ACC112 (cell line): ENCODE measurements at regions not wholly inside any gene's neighbourhood (a gene's known extent, or its start where the extent isn't known, plus 50 kb on each side); places are given as distances from the start of the nearest gene placed in this dataset.
"Not testable (repeated sequence)": the region's sequence is repeated elsewhere in the genome, so short reads cannot be mapped to it uniquely, and the experiment has no call there.

Experiments
- H2AFZ ChIP-seq: fragments of 200-600 bp; sonication (generic); one replicate; pipeline ENCODE4 v1.6.0; 2017; ENCODE audit warnings: antibody characterized with exemption, low read length; ENCODE audit not compliant: unreplicated experiment
- H3K27ac ChIP-seq: fragments of 200-600 bp; sonication (generic); 2 replicates; pipeline ENCODE4 v1.5.1; 2014; ENCODE audit warnings: low read depth, mild to moderate bottlenecking, antibody characterized with exemption, low read length, moderate library complexity
- H3K27me3 ChIP-seq: fragments of 200-600 bp; sonication (generic); 2 replicates; pipeline ENCODE4 v1.6.1; 2014; ENCODE audit warnings: mild to moderate bottlenecking, antibody characterized with exemption, low read length, moderate library complexity, mixed read lengths; ENCODE audit not compliant: insufficient read depth
- H3K36me3 ChIP-seq: fragments of 200-600 bp; sonication (generic); 2 replicates; pipeline ENCODE4 v1.6.1; 2016; ENCODE audit warnings: mild to moderate bottlenecking, antibody characterized with exemption, low read length, moderate library complexity, mixed read lengths; ENCODE audit not compliant: insufficient read depth
- H3K4me1 ChIP-seq: fragments of 200-600 bp; sonication (generic); one replicate; pipeline ENCODE4 v1.6.1; 2016; ENCODE audit warnings: low read length, mixed read lengths; ENCODE audit not compliant: insufficient read depth, unreplicated experiment, control insufficient read depth
- H3K4me3 ChIP-seq: fragments of 200-600 bp; sonication (generic); 2 replicates; pipeline ENCODE4 v1.5.1; 2014; ENCODE audit warnings: mild to moderate bottlenecking, low read depth, low read length
- H3K79me2 ChIP-seq: fragments of 200-600 bp; sonication (generic); one replicate; pipeline ENCODE4 v1.6.0; 2016; ENCODE audit warnings: low read length; ENCODE audit not compliant: control insufficient read depth, unreplicated experiment, insufficient read depth

- no peaks in the 10 kb centered on the region for H3K79me2 ChIP-seq
- H2AFZ ChIP-seq, result no peak overlapping the region
- no peak overlapping the region for H3K27ac ChIP-seq
- no peaks in the 10 kb centered on the region for H3K4me1 ChIP-seq
- no peaks in the 10 kb centered on the region for H3K27me3 ChIP-seq
- H3K4me3 ChIP-seq, result no peak overlapping the region
- H3K36me3 ChIP-seq, result no peaks in the 10 kb centered on the region
Observed at GRCh38 chr9:106785200-106785599, 77.8 kb upstream of the ZNF462 start.

DNA sequence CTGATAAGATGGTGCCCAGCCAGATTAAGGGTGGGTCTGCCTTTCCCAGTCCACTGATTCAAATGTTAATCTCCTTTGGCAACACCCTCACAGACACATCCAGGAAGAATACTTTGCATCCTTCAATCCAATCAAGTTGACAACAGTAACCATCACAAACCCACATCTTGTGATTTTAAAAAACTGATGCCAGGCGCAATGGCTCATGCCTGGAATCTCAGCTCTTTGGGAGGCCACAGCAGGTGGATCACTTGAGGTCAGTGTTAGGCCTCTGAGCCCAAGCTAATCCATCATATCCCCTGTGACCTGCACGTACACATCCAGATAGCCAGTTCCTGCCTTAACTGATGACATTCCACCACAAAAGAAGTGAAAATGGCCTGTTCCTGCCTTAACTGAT, 74.9 kb upstream of the ZNF462 start:
- H3K4me1 ChIP-seq, H3K79me2 ChIP-seq, H3K36me3 ChIP-seq, H3K4me3 ChIP-seq, H2AFZ ChIP-seq, H3K27me3 ChIP-seq, H3K27ac ChIP-seq: not testable (repeated sequence)

DNA sequence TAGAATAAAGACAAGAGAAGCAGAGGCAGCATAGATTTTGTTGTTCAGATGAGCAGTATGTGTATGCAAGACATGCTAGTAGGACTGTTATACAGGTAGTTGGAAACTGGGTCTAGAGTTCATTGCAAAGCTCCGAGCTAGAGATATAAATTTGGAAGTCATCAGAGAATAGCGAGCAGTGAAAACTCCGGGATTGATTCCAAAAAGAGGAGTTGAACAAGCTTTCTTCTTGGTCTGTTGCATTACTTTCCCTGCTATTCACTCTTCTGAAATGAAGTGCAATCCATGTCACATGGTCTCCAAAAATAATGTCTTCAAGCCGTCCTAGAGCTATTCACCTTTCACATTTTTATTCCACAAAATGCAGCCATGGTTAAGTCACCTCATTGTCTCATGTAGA, 67.9 kb upstream of the ZNF462 start:
- no peaks in the 10 kb centered on the region for H3K27me3 ChIP-seq
- H3K27ac ChIP-seq, result no peak overlapping the region
- H3K4me3 ChIP-seq, result no peak overlapping the region
- no peaks in the 10 kb centered on the region for H3K79me2 ChIP-seq
- H3K4me1 ChIP-seq, result peaks cover 12% of the 10 kb centered on the region
- no peak overlapping the region for H2AFZ ChIP-seq
- no peaks in the 10 kb centered on the region for H3K36me3 ChIP-seq

- H3K4me3 ChIP-seq, result no peak overlapping the region
- no peaks in the 10 kb centered on the region for H3K36me3 ChIP-seq
- H3K27ac ChIP-seq, result no peak overlapping the region
- H3K4me1 ChIP-seq, result peaks cover 19% of the 10 kb centered on the region
- H2AFZ ChIP-seq, result no peak overlapping the region
- H3K27me3 ChIP-seq, result no peaks in the 10 kb centered on the region
- H3K79me2 ChIP-seq, result no peaks in the 10 kb centered on the region
Observed at GRCh38 chr9:106796771-106797170, 66.2 kb upstream of the ZNF462 start.

DNA sequence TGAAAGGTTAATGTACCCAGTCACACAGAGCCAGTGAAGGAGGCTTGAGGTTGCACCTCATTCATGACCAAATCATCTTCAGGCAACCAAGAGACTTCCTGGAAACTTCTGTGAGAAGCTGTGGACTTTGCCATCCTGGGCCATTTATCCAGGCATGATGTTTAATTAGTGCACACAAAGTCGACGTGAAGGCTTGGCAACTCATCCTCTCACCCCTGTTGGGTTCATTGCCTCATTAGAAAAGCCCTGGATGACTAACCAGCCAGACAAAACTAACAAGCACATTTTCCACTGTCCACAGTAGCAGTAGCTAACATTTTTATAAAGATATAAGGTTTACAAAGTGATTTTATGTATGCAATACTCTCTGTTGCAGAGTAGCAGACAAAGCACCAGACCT, 65.7 kb upstream of the ZNF462 start:
- Histone ChIP-seq H3K79me2 (no peaks in the 10 kb centered on the region), H3K4me3 (no peak overlapping the region), H3K4me1 (peaks cover 19% of the 10 kb centered on the region), H3K27ac (no peak overlapping the region), H2AFZ (no peak overlapping the region), H3K27me3 (no peaks in the 10 kb centered on the region), H3K36me3 (no peaks in the 10 kb centered on the region)

GRCh38 chr9:106798016-106798799, 64.8 kb upstream of the ZNF462 start:
- Histone ChIP-seq H3K4me1 (peaks cover 19% of the 10 kb centered on the region), H3K36me3 (no peaks in the 10 kb centered on the region), H2AFZ (no peak overlapping the region), H3K27ac (no peak overlapping the region), H3K4me3 (no peak overlapping the region), H3K79me2 (no peaks in the 10 kb centered on the region), H3K27me3 (no peaks in the 10 kb centered on the region)

- peak overlapping the region; percentile 43 for H3K27ac ChIP-seq
Observed at GRCh38 chr9:106799152-106799551, 63.8 kb upstream of the ZNF462 start.

GRCh38 chr9:106800701-106801270, 62.2 kb upstream of the ZNF462 start:
- H3K36me3 ChIP-seq, result no peaks in the 10 kb centered on the region
- no peaks in the 10 kb centered on the region for H3K27me3 ChIP-seq
- peaks cover 19% of the 10 kb centered on the region for H3K4me1 ChIP-seq
- H3K27ac ChIP-seq, result no peak overlapping the region
- H3K79me2 ChIP-seq, result no peaks in the 10 kb centered on the region
- no peak overlapping the region for H2AFZ ChIP-seq
- no peak overlapping the region for H3K4me3 ChIP-seq

More at GRCh38 chr9:106799152-106799551, 63.8 kb upstream of the ZNF462 start:
- no peak overlapping the region for H2AFZ ChIP-seq
- H3K27me3 ChIP-seq, result no peaks in the 10 kb centered on the region
- peak overlapping the region; percentile 13; the same call in 1 of the 2 replicates for H3K4me3 ChIP-seq
- no peaks in the 10 kb centered on the region for H3K79me2 ChIP-seq
- no peaks in the 10 kb centered on the region for H3K36me3 ChIP-seq
- H3K4me1 ChIP-seq, result peaks cover 19% of the 10 kb centered on the region

- no peak overlapping the region for H2AFZ ChIP-seq
- H3K27ac ChIP-seq, result no peak overlapping the region
- H3K4me1 ChIP-seq, result peaks cover 19% of the 10 kb centered on the region
- no peak overlapping the region for H3K4me3 ChIP-seq
- H3K36me3 ChIP-seq, result no peaks in the 10 kb centered on the region
- H3K79me2 ChIP-seq, result no peaks in the 10 kb centered on the region
- H3K27me3 ChIP-seq, result no peaks in the 10 kb centered on the region
Observed at GRCh38 chr9:106801816-106802215, 61.1 kb upstream of the ZNF462 start.
